HUES64 (cell line): ENCODE measurements at regions not wholly inside any gene's neighbourhood (a gene's known extent, or its start where the extent isn't known, plus 50 kb on each side); places are given as distances from the start of the nearest gene placed in this dataset.
"Not testable (repeated sequence)": the region's sequence is repeated elsewhere in the genome, so short reads cannot be mapped to it uniquely, and the experiment has no call there.

Experiments used
- H3K27ac ChIP-seq: 2 replicates; pipeline ENCODE4 v1.7.0; 2013; ENCODE audit warnings: low read depth, low read length, inconsistent platforms
- H3K27me3 ChIP-seq: 2 replicates; pipeline ENCODE4 v1.6.1; 2013; ENCODE audit warnings: mild to moderate bottlenecking, low read length; ENCODE audit not compliant: insufficient read depth
- H3K36me3 ChIP-seq: 2 replicates; pipeline ENCODE4 v1.6.1; 2013; ENCODE audit warnings: mild to moderate bottlenecking, low read length; ENCODE audit not compliant: insufficient read depth
- H3K4me1 ChIP-seq: 2 replicates; pipeline ENCODE4 v1.6.1; 2013; ENCODE audit warnings: mild to moderate bottlenecking, low read length, moderate library complexity; ENCODE audit not compliant: insufficient read depth
- H3K4me3 ChIP-seq: 2 replicates; pipeline ENCODE4 v1.5.1; 2013; ENCODE audit warnings: mild to moderate bottlenecking, low read length, moderate library complexity
- H3K9ac ChIP-seq: 2 replicates; pipeline ENCODE4 v1.6.1; 2013; ENCODE audit warnings: mild to moderate bottlenecking, low read depth, low read length
- H3K9me3 ChIP-seq: 2 replicates; pipeline ENCODE4 v1.6.1; 2013; ENCODE audit warnings: low read depth, low read length; ENCODE audit not compliant: insufficient read depth
- WGBS: fragments of 150-250, 120-280 bp; methylation state at CpG from one replicate; pipeline ENCODE4 v1.1.7; 2013; ENCODE audit warnings: missing lambda C conversion rate; 5-methylcytosine and 5-hydroxymethylcytosine counted together

GRCh38 chr18:1043039-1043438, 138.4 kb downstream of the ADCYAP1 start:
- H3K4me3 ChIP-seq, H3K27me3 ChIP-seq, H3K36me3 ChIP-seq, H3K27ac ChIP-seq, H3K9ac ChIP-seq: not testable (repeated sequence)
- Histone ChIP-seq H3K9me3 (peaks cover 11% of the 10 kb centered on the region; the same call in 1 of the 2 replicates), H3K4me1 (peaks cover 25% of the 10 kb centered on the region)
- 100% methylated on average over 1 of the region's 2 CpGs for WGBS

- Histone ChIP-seq H3K4me1 (peaks cover 34% of the 10 kb centered on the region), H3K9ac (peak overlapping the region; percentile 48; the same call in 1 of the 2 replicates), H3K9me3 (peaks cover 9% of the 10 kb centered on the region; the same call in 1 of the 2 replicates), H3K27ac (peak overlapping the region; percentile 68; the same call in 1 of the 2 replicates), H3K4me3 (no peak overlapping the region), H3K27me3 (no peaks in the 10 kb centered on the region), H3K36me3 (no peaks in the 10 kb centered on the region)
- 27% methylated on average over 4 of the region's 4 CpGs for WGBS
These were observed 141.0 kb downstream of the ADCYAP1 start for GRCh38 chr18:1045658-1046057.

GRCh38 chr18:1047406-1047805, 142.7 kb downstream of the ADCYAP1 start:
- Histone ChIP-seq H3K4me3 (no peak overlapping the region), H3K27ac (no peak overlapping the region), H3K9ac (no peak overlapping the region), H3K27me3 (no peaks in the 10 kb centered on the region), H3K4me1 (peaks cover 34% of the 10 kb centered on the region), H3K9me3 (no peaks in the 10 kb centered on the region), H3K36me3 (no peaks in the 10 kb centered on the region)
- 100% methylated on average over 5 of the region's 5 CpGs for WGBS

GRCh38 chr18:1048032-1048431, 143.4 kb downstream of the ADCYAP1 start:
- Histone ChIP-seq H3K36me3 (no peaks in the 10 kb centered on the region), H3K27me3 (no peaks in the 10 kb centered on the region), H3K27ac (no peak overlapping the region; the same call in 1 of the 2 replicates), H3K9me3 (no peaks in the 10 kb centered on the region), H3K4me3 (no peak overlapping the region), H3K9ac (no peak overlapping the region), H3K4me1 (peaks cover 34% of the 10 kb centered on the region)
- 56% methylated on average over 2 of the region's 4 CpGs for WGBS

GRCh38 chr18:1049173-1049572, 144.5 kb downstream of the ADCYAP1 start:
- H3K9ac ChIP-seq, result no peak overlapping the region
- WGBS, result no CpG with 5 or more reads among the region's 1 CpG
- H3K9me3 ChIP-seq, result no peaks in the 10 kb centered on the region
- no peak overlapping the region for H3K27ac ChIP-seq
- H3K36me3 ChIP-seq, result no peaks in the 10 kb centered on the region
- H3K4me3 ChIP-seq, result no peak overlapping the region
- H3K4me1 ChIP-seq, result peaks cover 38% of the 10 kb centered on the region
- no peaks in the 10 kb centered on the region for H3K27me3 ChIP-seq

GRCh38 chr18:1050012-1050657, 145.5 kb downstream of the ADCYAP1 start:
- no peak overlapping the region for H3K4me3 ChIP-seq
- 95% methylated on average over 2 of the region's 3 CpGs for WGBS
- H3K27ac ChIP-seq, result no peak overlapping the region
- H3K9me3 ChIP-seq, result no peaks in the 10 kb centered on the region
- H3K36me3 ChIP-seq, result no peaks in the 10 kb centered on the region
- H3K9ac ChIP-seq, result no peak overlapping the region
- no peaks in the 10 kb centered on the region for H3K27me3 ChIP-seq
- H3K4me1 ChIP-seq, result peaks cover 35% of the 10 kb centered on the region

GRCh38 chr18:1052301-1052700, 147.6 kb downstream of the ADCYAP1 start:
- Histone ChIP-seq H3K4me1 (peaks cover 19% of the 10 kb centered on the region), H3K9me3 (peaks cover 12% of the 10 kb centered on the region; the same call in 1 of the 2 replicates)

GRCh38 chr18:1053331-1054315, 149.0 kb downstream of the ADCYAP1 start:
- Histone ChIP-seq H3K36me3 (no peaks in the 10 kb centered on the region), H3K4me1 (peaks cover 7% of the 10 kb centered on the region; the same call in 1 of the 2 replicates), H3K27me3 (no peaks in the 10 kb centered on the region), H3K4me3 (no peak overlapping the region), H3K9me3 (peaks cover 15% of the 10 kb centered on the region; the same call in 1 of the 2 replicates), H3K27ac (no peak overlapping the region), H3K9ac (no peak overlapping the region)
- 82% methylated on average over 5 of the region's 5 CpGs for WGBS

More at GRCh38 chr18:1052301-1052700, 147.6 kb downstream of the ADCYAP1 start:
- H3K27me3 ChIP-seq, result no peaks in the 10 kb centered on the region
- H3K9ac ChIP-seq, result no peak overlapping the region
- no peak overlapping the region for H3K4me3 ChIP-seq
- H3K36me3 ChIP-seq, result no peaks in the 10 kb centered on the region
- H3K27ac ChIP-seq, result no peak overlapping the region

GRCh38 chr18:1056404-1056803, 151.7 kb downstream of the ADCYAP1 start:
- no peaks in the 10 kb centered on the region for H3K36me3 ChIP-seq

GRCh38 chr18:1057367-1057766, 152.7 kb downstream of the ADCYAP1 start:
- Histone ChIP-seq H3K27ac (no peak overlapping the region), H3K9ac (no peak overlapping the region), H3K4me1 (peaks cover 4% of the 10 kb centered on the region; the same call in 1 of the 2 replicates), H3K27me3 (no peaks in the 10 kb centered on the region), H3K9me3 (peaks cover 15% of the 10 kb centered on the region; the same call in 1 of the 2 replicates), H3K4me3 (no peak overlapping the region), H3K36me3 (no peaks in the 10 kb centered on the region)
- WGBS, result 98% methylated on average over 3 of the region's 3 CpGs

More at GRCh38 chr18:1056404-1056803, 151.7 kb downstream of the ADCYAP1 start:
- Histone ChIP-seq H3K9me3 (peaks cover 15% of the 10 kb centered on the region; the same call in 1 of the 2 replicates), H3K27ac (no peak overlapping the region), H3K9ac (no peak overlapping the region), H3K4me1 (peaks cover 4% of the 10 kb centered on the region; the same call in 1 of the 2 replicates), H3K4me3 (no peak overlapping the region), H3K27me3 (no peaks in the 10 kb centered on the region)
- WGBS, result 100% methylated on average over 2 of the region's 2 CpGs

- Histone ChIP-seq H3K27ac (no peak overlapping the region), H3K36me3 (no peaks in the 10 kb centered on the region), H3K9me3 (peaks cover under 1% of the 10 kb centered on the region; the same call in 1 of the 2 replicates), H3K4me3 (no peak overlapping the region), H3K9ac (no peak overlapping the region), H3K4me1 (no peaks in the 10 kb centered on the region), H3K27me3 (no peaks in the 10 kb centered on the region)
- 86% methylated on average over 2 of the region's 2 CpGs for WGBS
These were observed 157.9 kb downstream of the ADCYAP1 start for GRCh38 chr18:1062588-1062987.
